GM23248 (cell line): ENCODE measurements at regions not wholly inside any gene's neighbourhood (a gene's known extent, or its start where the extent isn't known, plus 50 kb on each side); places are given as distances from the start of the nearest gene placed in this dataset.

Experiments used
- EZH2 ChIP-seq: fragments of 200-600 bp; sonication (generic); IDR thresholded peaks from 2 replicates; pipeline ENCODE4 v1.6.1; 2018; ENCODE audit warnings: antibody characterized with exemption, mild to moderate bottlenecking; ENCODE audit not compliant: insufficient read depth, poor library complexity, severe bottlenecking
- EZH2phosphoT487 ChIP-seq: fragments of 200-600 bp; sonication (generic); IDR thresholded peaks from 2 replicates; pipeline ENCODE4 v1.6.1; 2018; ENCODE audit warnings: antibody characterized with exemption, moderate library complexity, mild to moderate bottlenecking, low read depth; ENCODE audit not compliant: insufficient read depth

DNA sequence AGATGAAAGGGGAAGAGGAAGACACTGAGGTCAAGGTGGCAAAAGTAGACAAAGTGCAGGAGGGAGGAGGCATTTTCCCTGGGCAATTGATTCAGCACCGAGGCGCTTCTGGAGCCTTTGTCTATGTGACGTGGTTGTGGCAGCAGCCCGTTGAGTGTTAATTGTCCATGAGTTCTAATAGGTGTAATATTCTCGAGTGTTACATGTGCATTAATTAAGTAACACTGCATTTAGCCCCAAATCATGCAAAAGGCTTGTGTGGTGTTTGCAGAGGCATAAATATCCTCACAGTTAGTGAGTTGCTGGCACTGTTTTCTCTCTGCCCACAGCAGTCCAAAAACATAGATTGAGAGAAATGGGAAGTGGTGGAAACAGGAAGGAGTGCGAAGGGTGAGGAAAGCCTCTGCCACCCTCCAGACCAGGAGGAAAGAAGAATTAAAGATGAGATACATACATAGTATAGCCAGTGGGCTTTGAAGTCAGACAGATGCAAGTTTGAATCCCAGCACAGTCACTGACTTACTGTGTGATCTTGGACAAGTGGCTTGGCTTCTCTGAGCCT lies 361.2 kb downstream of the MN1 start:
- TF ChIP-seq EZH2, result no peak
- no peak for TF ChIP-seq EZH2phosphoT487
